Panc1 (cell line): ENCODE measurements at regions not wholly inside any gene's neighbourhood (a gene's known extent, or its start where the extent isn't known, plus 50 kb on each side); places are given as distances from the start of the nearest gene placed in this dataset.

ENCODE experiments used
- ATAC-seq: fragments of 200-7000 bp; cut with Tn5 transposase; 2 replicates; pipeline ENCODE4 v1.9.1; 2020; ENCODE audit warnings: mild to moderate bottlenecking, moderate library complexity
- BruUV-seq: library from RNA; stranded (reverse); fragments of 400-500 nt; replicated peaks from 2 replicates; lab custom pipeline; 2021; lab: Mats Ljungman, UMichigan
- CTCF ChIA-PET: fragments of 300-600 bp; sonication (Branson Sonifier 250); formaldehyde crosslinking; loops from one replicate; lab custom pipeline; 2022; ENCODE audit warnings: antibody characterized with exemption; lab: Charles Lee
- POLR2A ChIA-PET: fragments of 300-600 bp; sonication (Branson Sonifier 250); formaldehyde crosslinking; loops from one replicate; lab custom pipeline; 2022; ENCODE audit warnings: antibody characterized with exemption; lab: Charles Lee
- DNase-seq: peaks from one replicate; pipeline ENCODE4 v3.0.0-alpha.2; 2010; ENCODE audit warnings: low read depth, low spot score
- H3K27ac ChIP-seq: 2 replicates; pipeline ENCODE4 v1.5.1; 2011; ENCODE audit warnings: mild to moderate bottlenecking, low read length, inconsistent platforms
- H3K27me3 ChIP-seq: fragments of 200-500 bp; sonication (Bioruptor generic); 2 replicates; pipeline ENCODE4 v1.6.0; 2014; ENCODE audit warnings: low read length, inconsistent platforms; ENCODE audit not compliant: control insufficient read depth, insufficient read depth
- H3K36me3 ChIP-seq: fragments of 200-500 bp; sonication (Bioruptor generic); 2 replicates; pipeline ENCODE4 v1.5.1; 2014; ENCODE audit warnings: inconsistent platforms, mild to moderate bottlenecking, low read length, moderate library complexity; ENCODE audit not compliant: control insufficient read depth, insufficient read depth
- H3K4me1 ChIP-seq: 2 replicates; pipeline ENCODE4 v1.5.1; 2011; ENCODE audit warnings: inconsistent platforms, mild to moderate bottlenecking, low read length, moderate library complexity; ENCODE audit not compliant: control insufficient read depth, insufficient read depth
- H3K4me3 ChIP-seq, 2 experiments: 2 replicates each; pipeline ENCODE4 v1.5.1; 2011 to 2012; ENCODE audit warnings: low read depth in 2 of 2, low read length in 2 of 2, mild to moderate bottlenecking in 2 of 2, inconsistent platforms in 1 of 2, moderate library complexity in 1 of 2
- H3K9me3 ChIP-seq: fragments of 200-500 bp; sonication (Bioruptor generic); 2 replicates; pipeline ENCODE4 v1.5.1; 2014; ENCODE audit warnings: low read depth, mild to moderate bottlenecking, inconsistent platforms, low read length, moderate library complexity; ENCODE audit not compliant: control insufficient read depth, insufficient read depth
- POLR2AphosphoS5 ChIP-seq: IDR thresholded peaks from 2 replicates; pipeline ENCODE4 v1.6.1; 2012; ENCODE audit warnings: mild to moderate bottlenecking, low read depth, low read length, moderate library complexity
- SIN3A ChIP-seq: IDR thresholded peaks from 2 replicates; pipeline ENCODE4 v1.6.1; 2012; ENCODE audit warnings: low read depth, mild to moderate bottlenecking, low read length, moderate library complexity, borderline replicate concordance; ENCODE audit not compliant: insufficient read depth
- TCF7L2 ChIP-seq: IDR thresholded peaks from 2 replicates; pipeline ENCODE4 v1.6.1; 2011; ENCODE audit warnings: mild to moderate bottlenecking, low read depth, low read length, inconsistent platforms
- in situ Hi-C: cut with HindIII; loops from 2 replicates; pipeline ENCODE4 v1.10.0; 2016; ENCODE audit warnings: low sequenced_read_pairs, low pct_unique_long_range_greater_than_20kb
- intact Hi-C: fragments of 100-400 bp; cut with micrococcal nuclease; formaldehyde crosslinking; loops from one replicate; pipeline ENCODE4 v1.10.0; 2022; ENCODE audit not compliant: unreplicated experiment
- TF ChIP-seq, protein P1 (sequence below): fragments of 450-650 bp; IDR thresholded peaks from 2 replicates; pipeline ENCODE4 v1.5.1; 2017; ENCODE audit warnings: mild to moderate bottlenecking
- TF ChIP-seq, protein P2 (sequence below), 2 experiments: IDR thresholded peaks; 2 replicates each; pipeline ENCODE4 v1.6.1; 2011 to 2012; ENCODE audit warnings: low read depth in 2 of 2, control low read depth in 1 of 2, low read length in 1 of 2, mild to moderate bottlenecking in 1 of 2, moderate library complexity in 1 of 2; ENCODE audit not compliant: insufficient read depth in 1 of 2

DNA sequence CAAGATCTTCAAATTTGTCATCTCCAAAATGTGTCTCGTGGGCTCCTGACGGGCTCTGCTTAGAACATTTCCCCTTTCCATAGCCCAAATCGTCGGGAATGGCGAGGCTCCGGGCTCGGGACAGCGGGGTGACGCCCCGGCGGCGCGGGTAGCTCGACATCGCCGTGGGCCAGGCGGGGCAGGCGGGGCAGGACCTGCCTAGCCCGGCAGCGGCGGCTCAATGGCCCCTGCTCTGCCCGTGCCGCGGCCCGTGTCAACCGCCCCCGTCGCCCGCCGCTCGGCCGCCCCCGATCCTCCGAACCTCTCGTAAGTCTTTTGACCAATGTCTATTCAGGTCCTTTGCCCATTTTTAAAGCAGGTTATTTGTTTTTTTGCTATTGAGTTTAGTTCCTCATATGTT is 111.2 kb downstream of the PMAIP1 start:
- DNase-seq, result no peak
- Histone ChIP-seq H3K27me3 (no peaks in the 10 kb centered on the region), H3K4me1 (no peaks in the 10 kb centered on the region), H3K4me3 (no peak overlapping the region), H3K36me3 (no peaks in the 10 kb centered on the region), H3K9me3 (0 out of 2 replicates have a peak, but pooled peaks cover 2% of the 10 kb centered on the region), H3K27ac (no peak overlapping the region)
- intact Hi-C loops, result no loop called here
- no peak for TF ChIP-seq TCF7L2
- TF ChIP-seq POLR2AphosphoS5, result no peak
- TF ChIP-seq SIN3A, result no peak
- TF ChIP-seq, protein P1, sequence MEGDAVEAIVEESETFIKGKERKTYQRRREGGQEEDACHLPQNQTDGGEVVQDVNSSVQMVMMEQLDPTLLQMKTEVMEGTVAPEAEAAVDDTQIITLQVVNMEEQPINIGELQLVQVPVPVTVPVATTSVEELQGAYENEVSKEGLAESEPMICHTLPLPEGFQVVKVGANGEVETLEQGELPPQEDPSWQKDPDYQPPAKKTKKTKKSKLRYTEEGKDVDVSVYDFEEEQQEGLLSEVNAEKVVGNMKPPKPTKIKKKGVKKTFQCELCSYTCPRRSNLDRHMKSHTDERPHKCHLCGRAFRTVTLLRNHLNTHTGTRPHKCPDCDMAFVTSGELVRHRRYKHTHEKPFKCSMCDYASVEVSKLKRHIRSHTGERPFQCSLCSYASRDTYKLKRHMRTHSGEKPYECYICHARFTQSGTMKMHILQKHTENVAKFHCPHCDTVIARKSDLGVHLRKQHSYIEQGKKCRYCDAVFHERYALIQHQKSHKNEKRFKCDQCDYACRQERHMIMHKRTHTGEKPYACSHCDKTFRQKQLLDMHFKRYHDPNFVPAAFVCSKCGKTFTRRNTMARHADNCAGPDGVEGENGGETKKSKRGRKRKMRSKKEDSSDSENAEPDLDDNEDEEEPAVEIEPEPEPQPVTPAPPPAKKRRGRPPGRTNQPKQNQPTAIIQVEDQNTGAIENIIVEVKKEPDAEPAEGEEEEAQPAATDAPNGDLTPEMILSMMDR, result no peak
- TF ChIP-seq, protein P2, sequence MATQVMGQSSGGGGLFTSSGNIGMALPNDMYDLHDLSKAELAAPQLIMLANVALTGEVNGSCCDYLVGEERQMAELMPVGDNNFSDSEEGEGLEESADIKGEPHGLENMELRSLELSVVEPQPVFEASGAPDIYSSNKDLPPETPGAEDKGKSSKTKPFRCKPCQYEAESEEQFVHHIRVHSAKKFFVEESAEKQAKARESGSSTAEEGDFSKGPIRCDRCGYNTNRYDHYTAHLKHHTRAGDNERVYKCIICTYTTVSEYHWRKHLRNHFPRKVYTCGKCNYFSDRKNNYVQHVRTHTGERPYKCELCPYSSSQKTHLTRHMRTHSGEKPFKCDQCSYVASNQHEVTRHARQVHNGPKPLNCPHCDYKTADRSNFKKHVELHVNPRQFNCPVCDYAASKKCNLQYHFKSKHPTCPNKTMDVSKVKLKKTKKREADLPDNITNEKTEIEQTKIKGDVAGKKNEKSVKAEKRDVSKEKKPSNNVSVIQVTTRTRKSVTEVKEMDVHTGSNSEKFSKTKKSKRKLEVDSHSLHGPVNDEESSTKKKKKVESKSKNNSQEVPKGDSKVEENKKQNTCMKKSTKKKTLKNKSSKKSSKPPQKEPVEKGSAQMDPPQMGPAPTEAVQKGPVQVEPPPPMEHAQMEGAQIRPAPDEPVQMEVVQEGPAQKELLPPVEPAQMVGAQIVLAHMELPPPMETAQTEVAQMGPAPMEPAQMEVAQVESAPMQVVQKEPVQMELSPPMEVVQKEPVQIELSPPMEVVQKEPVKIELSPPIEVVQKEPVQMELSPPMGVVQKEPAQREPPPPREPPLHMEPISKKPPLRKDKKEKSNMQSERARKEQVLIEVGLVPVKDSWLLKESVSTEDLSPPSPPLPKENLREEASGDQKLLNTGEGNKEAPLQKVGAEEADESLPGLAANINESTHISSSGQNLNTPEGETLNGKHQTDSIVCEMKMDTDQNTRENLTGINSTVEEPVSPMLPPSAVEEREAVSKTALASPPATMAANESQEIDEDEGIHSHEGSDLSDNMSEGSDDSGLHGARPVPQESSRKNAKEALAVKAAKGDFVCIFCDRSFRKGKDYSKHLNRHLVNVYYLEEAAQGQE (IDR thresholded peaks at IDR 0.05; ENCODE audit: insufficient read depth in 1 of 2, low read depth in 2 of 2, low read length in 1 of 2), result no peak
- POLR2A ChIA-PET, result no interaction called here
- ATAC-seq, result no peak
- in situ Hi-C loops, result no loop called here
- CTCF ChIA-PET, result no interaction called here
- BruUV-seq, result no TSS peak

DNA sequence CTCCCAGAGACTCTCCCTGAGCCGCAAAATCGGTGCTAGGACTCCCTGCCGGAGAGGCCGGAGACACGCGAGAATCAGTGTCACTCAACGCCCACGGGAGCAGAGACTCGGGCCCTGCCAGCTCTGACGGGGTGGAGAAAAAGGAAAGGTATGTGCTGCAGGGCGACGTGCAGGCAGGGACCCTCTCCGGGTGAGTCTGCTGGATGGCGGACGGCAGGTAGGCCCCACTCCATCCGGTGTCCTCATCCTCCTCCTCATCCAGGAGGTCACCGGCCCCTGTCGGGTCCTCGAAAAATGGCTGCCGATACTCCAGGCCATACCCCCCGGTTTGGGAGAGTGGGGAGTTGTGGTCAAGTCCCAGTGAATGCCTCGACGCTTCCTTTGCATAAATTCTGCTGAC is 110.7 kb downstream of the PMAIP1 start:
- BruUV-seq, result no TSS peak
- no peak overlapping the region for H3K4me3 ChIP-seq
- POLR2A ChIA-PET, result no interaction called here
- no peak for ATAC-seq
- CTCF ChIA-PET, result no interaction called here
- H3K36me3 ChIP-seq, result no peaks in the 10 kb centered on the region
- no peaks in the 10 kb centered on the region for H3K27me3 ChIP-seq
- DNase-seq, result no peak
- H3K4me1 ChIP-seq, result no peaks in the 10 kb centered on the region
- 0 out of 2 replicates have a peak, but pooled peaks cover 2% of the 10 kb centered on the region for H3K9me3 ChIP-seq
- intact Hi-C loops (no loop called here), in situ Hi-C loops (no loop called here)
- H3K27ac ChIP-seq, result no peak overlapping the region
- TF ChIP-seq SIN3A, result no peak
- TF ChIP-seq TCF7L2, result no peak
- TF ChIP-seq, protein P1, result no peak
- TF ChIP-seq POLR2AphosphoS5, result no peak
- TF ChIP-seq, protein P2 (IDR thresholded peaks at IDR 0.05; ENCODE audit: insufficient read depth in 1 of 2, low read depth in 2 of 2, low read length in 1 of 2), result no peak
